ENCODE measurements at regions not wholly inside any gene's neighbourhood (a gene's known extent, or its start where the extent isn't known, plus 50 kb on each side); places are given as distances from the start of the nearest gene placed in this dataset.

DNA sequence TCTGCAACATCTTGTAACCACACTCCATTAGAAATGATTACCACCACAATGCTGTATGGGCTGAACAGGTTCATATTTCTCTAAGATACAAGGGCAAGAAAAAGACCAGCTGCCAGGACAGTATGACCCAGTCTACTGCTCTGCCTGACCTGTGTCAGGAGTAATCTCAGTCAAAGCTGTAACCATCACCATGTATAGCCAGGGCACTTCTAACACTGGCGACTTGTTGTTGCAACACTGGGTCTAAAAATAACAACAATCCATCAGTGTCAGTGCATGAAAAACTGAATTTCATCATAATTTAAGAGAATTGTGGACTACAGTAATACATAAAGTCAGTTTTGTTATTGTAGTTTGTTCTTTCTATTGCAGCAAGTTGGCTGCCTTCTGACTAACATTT, 738.6 kb upstream of the ADGRB3 start:
- WGBS, 4 donors, result 3 to 11% (median 6%) methylated on average over 1 of the region's 1 CpG
- Histone ChIP-seq H3K36me3 (replicated peaks in 1 of 2) (no peaks in the 10 kb centered on the region), H3K27ac (no peak overlapping the region), H3K4me1 (replicated peaks in 1 of 2) (no peaks in the 10 kb centered on the region), H3K9me3 (replicated peaks in 1 of 3) (no peaks in the 10 kb centered on the region), H3K4me3 (no peak overlapping the region), H3K27me3 (no peaks in the 10 kb centered on the region)
- intact Hi-C loops (cut with DNase I), result no loop called here
- no peak for DNase-seq
- no peak for TF ChIP-seq CTCF (IDR thresholded peaks at IDR 0.05)
- TF ChIP-seq POLR2A (IDR thresholded peaks at IDR 0.05), result no peak

DNA sequence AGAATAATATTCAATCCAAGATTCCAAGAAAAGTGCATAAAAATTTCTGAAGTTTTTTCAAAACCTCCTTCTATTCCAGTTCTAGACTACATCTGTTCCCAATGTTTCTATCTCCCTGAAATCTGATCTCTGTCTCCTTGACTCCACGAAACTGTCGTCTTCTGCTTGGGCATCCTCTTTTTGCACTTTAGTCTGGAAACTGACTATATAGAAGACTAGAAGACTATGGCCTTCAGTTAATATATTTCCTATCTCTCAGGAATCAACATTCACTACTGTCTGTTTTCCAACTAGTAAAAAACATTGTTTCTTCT, 745.4 kb upstream of the ADGRB3 start:
- DNase-seq, result no peak
- Histone ChIP-seq H3K4me1 (replicated peaks in 1 of 2) (no peaks in the 10 kb centered on the region), H3K4me3 (no peak overlapping the region), H3K9me3 (replicated peaks in 1 of 3) (no peaks in the 10 kb centered on the region), H3K27me3 (no peaks in the 10 kb centered on the region), H3K27ac (no peak overlapping the region), H3K36me3 (replicated peaks in 1 of 2) (no peaks in the 10 kb centered on the region)
- 43 to 62% (median 54%) methylated on average over 2 of the region's 2 CpGs for WGBS, 4 donors
- intact Hi-C loops (cut with DNase I), result no loop called here
- no peak for TF ChIP-seq CTCF (IDR thresholded peaks at IDR 0.05)
- no peak for TF ChIP-seq POLR2A (IDR thresholded peaks at IDR 0.05)

DNA sequence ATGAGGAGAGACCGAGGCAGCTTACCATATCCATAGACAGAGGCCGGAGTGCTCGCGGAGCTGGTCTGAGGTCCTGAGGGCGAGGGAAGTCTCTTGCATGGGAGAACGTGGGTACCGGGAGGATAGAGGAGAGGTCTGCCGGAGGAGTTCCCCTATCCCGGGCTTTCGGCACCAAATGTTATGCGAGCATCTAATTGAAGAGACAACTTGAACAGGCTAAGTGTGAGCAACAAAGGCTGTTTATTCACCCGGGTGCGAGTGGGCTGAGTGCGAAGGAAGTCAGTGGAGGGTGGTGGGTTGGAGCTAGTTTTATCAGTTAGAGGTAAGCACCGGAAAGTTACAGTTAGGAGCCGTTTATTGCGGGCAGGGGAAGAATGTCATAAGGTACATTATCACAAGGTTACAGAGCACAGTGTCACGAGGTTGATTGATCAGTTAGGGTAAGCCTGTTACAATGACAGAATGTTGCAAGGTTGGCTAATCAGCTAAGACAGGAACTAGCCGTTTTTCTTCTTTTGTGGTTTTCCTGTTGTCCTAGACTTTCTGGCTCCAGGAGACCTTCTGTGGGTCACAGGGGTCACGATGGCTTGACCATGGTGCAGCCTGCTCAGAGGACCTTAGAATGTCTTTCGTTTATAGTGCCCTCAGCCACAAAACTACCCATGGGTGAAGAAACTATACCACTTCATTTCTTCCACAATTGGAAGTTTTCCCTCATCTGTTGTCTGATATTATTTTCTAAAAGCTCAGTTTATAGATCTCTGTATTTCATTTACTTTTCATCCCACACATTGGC, 746.0 kb upstream of the ADGRB3 start:
- intact Hi-C loops (cut with DNase I), result no loop called here
- Histone ChIP-seq H3K9me3 (replicated peaks in 1 of 3) (no peaks in the 10 kb centered on the region), H3K4me1 (replicated peaks in 1 of 2) (no peaks in the 10 kb centered on the region), H3K4me3 (no peak overlapping the region), H3K36me3 (replicated peaks in 1 of 2) (no peaks in the 10 kb centered on the region), H3K27me3 (no peaks in the 10 kb centered on the region), H3K27ac (no peak overlapping the region)
- WGBS, 4 donors, result 72 to 78% (median 76%) methylated on average over 19 to 21 of the region's 21 CpGs
- DNase-seq, result no peak
- TF ChIP-seq POLR2A (IDR thresholded peaks at IDR 0.05) (no peak), CTCF (IDR thresholded peaks at IDR 0.05) (no peak)

DNA sequence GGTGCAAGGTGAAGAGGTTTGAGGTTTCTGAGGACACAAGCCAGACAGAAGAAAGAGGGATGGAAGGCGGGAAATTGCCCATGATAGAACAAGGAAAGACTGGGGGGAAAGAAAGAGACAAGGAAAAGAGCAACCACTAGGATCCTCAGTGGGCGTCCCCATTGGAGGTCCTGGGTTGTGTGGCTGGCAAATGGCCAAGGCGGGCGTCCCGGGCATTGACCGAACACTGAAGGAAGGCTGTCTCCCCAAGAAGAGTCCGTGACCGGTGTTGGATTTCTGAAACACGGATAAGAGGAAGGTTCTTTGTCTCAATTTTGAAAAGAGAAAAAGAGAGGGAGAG, 746.6 kb upstream of the ADGRB3 start:
- no peak for DNase-seq
- no peak overlapping the region for H3K4me3 ChIP-seq
- H3K36me3 ChIP-seq (replicated peaks in 1 of 2), result no peaks in the 10 kb centered on the region
- no peaks in the 10 kb centered on the region for H3K4me1 ChIP-seq (replicated peaks in 1 of 2)
- H3K27me3 ChIP-seq, result no peaks in the 10 kb centered on the region
- WGBS, 4 donors, result 78 to 89% (median 85%) methylated on average over 9 of the region's 9 CpGs
- H3K27ac ChIP-seq, result no peak overlapping the region
- intact Hi-C loops (cut with DNase I), result no loop called here
- no peaks in the 10 kb centered on the region for H3K9me3 ChIP-seq (replicated peaks in 1 of 3)
- TF ChIP-seq POLR2A (IDR thresholded peaks at IDR 0.05) (no peak), CTCF (IDR thresholded peaks at IDR 0.05) (no peak)
